ENCODE measurements at regions not wholly inside any gene's neighbourhood (a gene's known extent, or its start where the extent isn't known, plus 50 kb on each side); places are given as distances from the start of the nearest gene placed in this dataset.

- TF ChIP-seq KLF5 (IDR thresholded peaks at IDR 0.05; ENCODE audit: partially characterized antibody) (no peak), ZNF217 (IDR thresholded peaks at IDR 0.05) (no peak), HDAC2 (IDR thresholded peaks at IDR 0.05) (no peak), YY1 (IDR thresholded peaks at IDR 0.05; ENCODE audit: low read depth, low read length) (no peak), TCF3 (IDR thresholded peaks at IDR 0.05; ENCODE audit: borderline replicate concordance, insufficient read depth, low read depth, low read length) (no peak), POU2F2 (IDR thresholded peaks at IDR 0.05; ENCODE audit: borderline replicate concordance, low read depth, low read length) (no peak), JUNB (IDR thresholded peaks at IDR 0.05) (no peak), MTA3 (IDR thresholded peaks at IDR 0.05; ENCODE audit: borderline replicate concordance, low read length) (no peak), NRF1 (conservative IDR thresholded peaks at IDR 0.05; ENCODE audit: low read depth, low read length) (no peak), ZNF274 (IDR thresholded peaks at IDR 0.05; ENCODE audit: insufficient read depth, insufficient read length) (no peak), YBX1 (IDR thresholded peaks at IDR 0.05) (no peak), NFYA (IDR thresholded peaks at IDR 0.05; ENCODE audit: borderline replicate concordance, low read depth, low read length) (no peak), SUZ12 (IDR thresholded peaks at IDR 0.05; ENCODE audit: unreplicated experiment) (no peak), IKZF2 (IDR thresholded peaks at IDR 0.05) (no peak), CEBPB (IDR thresholded peaks at IDR 0.05; ENCODE audit: borderline replicate concordance in 1 of 2, low read depth in 2 of 2, low read length in 2 of 2) (no peak), WRNIP1 (IDR thresholded peaks at IDR 0.05; ENCODE audit: borderline replicate concordance, low read depth, low read length) (no peak), MYC (IDR thresholded peaks at IDR 0.05; ENCODE audit: insufficient read depth, insufficient read length, insufficient replicate concordance, low read length, severe bottlenecking) (no peak)
- TF ChIP-seq, protein P1, sequence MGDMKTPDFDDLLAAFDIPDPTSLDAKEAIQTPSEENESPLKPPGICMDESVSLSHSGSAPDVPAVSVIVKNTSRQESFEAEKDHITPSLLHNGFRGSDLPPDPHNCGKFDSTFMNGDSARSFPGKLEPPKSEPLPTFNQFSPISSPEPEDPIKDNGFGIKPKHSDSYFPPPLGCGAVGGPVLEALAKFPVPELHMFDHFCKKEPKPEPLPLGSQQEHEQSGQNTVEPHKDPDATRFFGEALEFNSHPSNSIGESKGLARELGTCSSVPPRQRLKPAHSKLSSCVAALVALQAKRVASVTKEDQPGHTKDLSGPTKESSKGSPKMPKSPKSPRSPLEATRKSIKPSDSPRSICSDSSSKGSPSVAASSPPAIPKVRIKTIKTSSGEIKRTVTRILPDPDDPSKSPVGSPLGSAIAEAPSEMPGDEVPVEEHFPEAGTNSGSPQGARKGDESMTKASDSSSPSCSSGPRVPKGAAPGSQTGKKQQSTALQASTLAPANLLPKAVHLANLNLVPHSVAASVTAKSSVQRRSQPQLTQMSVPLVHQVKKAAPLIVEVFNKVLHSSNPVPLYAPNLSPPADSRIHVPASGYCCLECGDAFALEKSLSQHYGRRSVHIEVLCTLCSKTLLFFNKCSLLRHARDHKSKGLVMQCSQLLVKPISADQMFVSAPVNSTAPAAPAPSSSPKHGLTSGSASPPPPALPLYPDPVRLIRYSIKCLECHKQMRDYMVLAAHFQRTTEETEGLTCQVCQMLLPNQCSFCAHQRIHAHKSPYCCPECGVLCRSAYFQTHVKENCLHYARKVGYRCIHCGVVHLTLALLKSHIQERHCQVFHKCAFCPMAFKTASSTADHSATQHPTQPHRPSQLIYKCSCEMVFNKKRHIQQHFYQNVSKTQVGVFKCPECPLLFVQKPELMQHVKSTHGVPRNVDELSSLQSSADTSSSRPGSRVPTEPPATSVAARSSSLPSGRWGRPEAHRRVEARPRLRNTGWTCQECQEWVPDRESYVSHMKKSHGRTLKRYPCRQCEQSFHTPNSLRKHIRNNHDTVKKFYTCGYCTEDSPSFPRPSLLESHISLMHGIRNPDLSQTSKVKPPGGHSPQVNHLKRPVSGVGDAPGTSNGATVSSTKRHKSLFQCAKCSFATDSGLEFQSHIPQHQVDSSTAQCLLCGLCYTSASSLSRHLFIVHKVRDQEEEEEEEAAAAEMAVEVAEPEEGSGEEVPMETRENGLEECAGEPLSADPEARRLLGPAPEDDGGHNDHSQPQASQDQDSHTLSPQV (IDR thresholded peaks at IDR 0.05): no peak
- TF ChIP-seq, protein P2, sequence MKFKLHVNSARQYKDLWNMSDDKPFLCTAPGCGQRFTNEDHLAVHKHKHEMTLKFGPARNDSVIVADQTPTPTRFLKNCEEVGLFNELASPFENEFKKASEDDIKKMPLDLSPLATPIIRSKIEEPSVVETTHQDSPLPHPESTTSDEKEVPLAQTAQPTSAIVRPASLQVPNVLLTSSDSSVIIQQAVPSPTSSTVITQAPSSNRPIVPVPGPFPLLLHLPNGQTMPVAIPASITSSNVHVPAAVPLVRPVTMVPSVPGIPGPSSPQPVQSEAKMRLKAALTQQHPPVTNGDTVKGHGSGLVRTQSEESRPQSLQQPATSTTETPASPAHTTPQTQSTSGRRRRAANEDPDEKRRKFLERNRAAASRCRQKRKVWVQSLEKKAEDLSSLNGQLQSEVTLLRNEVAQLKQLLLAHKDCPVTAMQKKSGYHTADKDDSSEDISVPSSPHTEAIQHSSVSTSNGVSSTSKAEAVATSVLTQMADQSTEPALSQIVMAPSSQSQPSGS (IDR thresholded peaks at IDR 0.05; ENCODE audit: low read length): no peak
- ChIA-PET CTCF (no interaction called here), SMC1A (ENCODE audit: uncharacterized antibody, unreplicated experiment) (no interaction called here), RAD21 (ENCODE audit: unreplicated experiment) (no interaction called here), POLR2A (no interaction called here)
- FAIRE-seq (no peak), ATAC-seq (no peak), DNase-seq (ENCODE audit: low read depth, low spot score) (no peak)
- peaks cover 2 to 8% of the 10 kb centered on the region in 2 experiments; a peak in 3 of 4 replicates for H3K27me3 ChIP-seq (replicated peaks in 1 of 2; ENCODE audit: control insufficient read depth in 2 of 2, insufficient read depth in 2 of 2, low read length in 1 of 2)
- no peak overlapping the region for H3K4me3 ChIP-seq
- no TSS peak for BruUV-seq (replicated peaks)
- H4K20me1 ChIP-seq (ENCODE audit: control insufficient read depth, insufficient read depth): no peaks in the 10 kb centered on the region
- no peaks in the 10 kb centered on the region for H3K79me2 ChIP-seq (ENCODE audit: control insufficient read depth, insufficient read depth, low read length)
- no peak overlapping the region for H3K9ac ChIP-seq (ENCODE audit: control insufficient read depth, insufficient read depth, low read length)
- H3K27ac ChIP-seq (ENCODE audit: control insufficient read depth, insufficient read depth): no peak overlapping the region
- intact Hi-C loops (cut with micrococcal nuclease; ENCODE audit: unreplicated experiment) (no loop called here), in situ Hi-C loops (cut with MboI) (no loop called here)
- no peaks in the 10 kb centered on the region for H3K9me3 ChIP-seq (replicated peaks; ENCODE audit: control insufficient read depth, insufficient read depth, low read length)
- H3K36me3 ChIP-seq (ENCODE audit: control insufficient read depth in 2 of 2, insufficient read depth in 2 of 2, low read length in 1 of 2): no peaks in the 10 kb centered on the region
- H3K4me2 ChIP-seq (ENCODE audit: control insufficient read depth, insufficient read depth): no peak overlapping the region
- no peak overlapping the region for H2AFZ ChIP-seq (ENCODE audit: control insufficient read depth, low read depth, low read length)
- no peaks in the 10 kb centered on the region for H3K4me1 ChIP-seq (ENCODE audit: control insufficient read depth, insufficient read depth, low read length)
- WGBS (ENCODE audit: insufficient coverage, insufficient replicate concordance, low lambda C conversion rate, missing lambda C conversion rate): 40% methylated on average over 11 of the region's 11 CpGs
Measured at GRCh38 chr13:26927511-26927910, 166.9 kb upstream of the GPR12 start.

Measured in GM12878 (cell line).